ENCODE measurements at regions not wholly inside any gene's neighbourhood (a gene's known extent, or its start where the extent isn't known, plus 50 kb on each side); places are given as distances from the start of the nearest gene placed in this dataset.
"Not testable (repeated sequence)": the region's sequence is repeated elsewhere in the genome, so short reads cannot be mapped to it uniquely, and the experiment has no call there.

- TF ChIP-seq, protein P1, sequence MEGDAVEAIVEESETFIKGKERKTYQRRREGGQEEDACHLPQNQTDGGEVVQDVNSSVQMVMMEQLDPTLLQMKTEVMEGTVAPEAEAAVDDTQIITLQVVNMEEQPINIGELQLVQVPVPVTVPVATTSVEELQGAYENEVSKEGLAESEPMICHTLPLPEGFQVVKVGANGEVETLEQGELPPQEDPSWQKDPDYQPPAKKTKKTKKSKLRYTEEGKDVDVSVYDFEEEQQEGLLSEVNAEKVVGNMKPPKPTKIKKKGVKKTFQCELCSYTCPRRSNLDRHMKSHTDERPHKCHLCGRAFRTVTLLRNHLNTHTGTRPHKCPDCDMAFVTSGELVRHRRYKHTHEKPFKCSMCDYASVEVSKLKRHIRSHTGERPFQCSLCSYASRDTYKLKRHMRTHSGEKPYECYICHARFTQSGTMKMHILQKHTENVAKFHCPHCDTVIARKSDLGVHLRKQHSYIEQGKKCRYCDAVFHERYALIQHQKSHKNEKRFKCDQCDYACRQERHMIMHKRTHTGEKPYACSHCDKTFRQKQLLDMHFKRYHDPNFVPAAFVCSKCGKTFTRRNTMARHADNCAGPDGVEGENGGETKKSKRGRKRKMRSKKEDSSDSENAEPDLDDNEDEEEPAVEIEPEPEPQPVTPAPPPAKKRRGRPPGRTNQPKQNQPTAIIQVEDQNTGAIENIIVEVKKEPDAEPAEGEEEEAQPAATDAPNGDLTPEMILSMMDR (IDR thresholded peaks at IDR 0.05; ENCODE audit: low read depth, low read length) = no peak
- H3K27ac ChIP-seq = no peak overlapping the region
- H3K4me1 ChIP-seq (ENCODE audit: low read depth) = no peaks in the 10 kb centered on the region
- no peaks in the 10 kb centered on the region for H3K27me3 ChIP-seq
- no peaks in the 10 kb centered on the region for H3K9me3 ChIP-seq (ENCODE audit: low read depth)
- DNase-seq (ENCODE audit: low read depth in 1 of 2, low spot score in 1 of 2) = no peak
- no peak overlapping the region for H3K4me3 ChIP-seq
- H3K36me3 ChIP-seq = no peaks in the 10 kb centered on the region
Measured at GRCh38 chr4:84317513-84317912, 181.6 kb downstream of the NKX6-1 start.

- Histone ChIP-seq H3K4me1 (ENCODE audit: low read depth) (no peaks in the 10 kb centered on the region), H3K27me3 (no peaks in the 10 kb centered on the region), H3K9me3 (ENCODE audit: low read depth) (no peaks in the 10 kb centered on the region), H3K27ac (no peak overlapping the region), H3K36me3 (no peaks in the 10 kb centered on the region), H3K4me3 (no peak overlapping the region)
- DNase-seq (ENCODE audit: low read depth in 1 of 2, low spot score in 1 of 2) = no peak
- TF ChIP-seq, protein P1 (IDR thresholded peaks at IDR 0.05; ENCODE audit: low read depth, low read length) = no peak
Measured at GRCh38 chr4:84312426-84313012, 186.6 kb downstream of the NKX6-1 start.

DNA sequence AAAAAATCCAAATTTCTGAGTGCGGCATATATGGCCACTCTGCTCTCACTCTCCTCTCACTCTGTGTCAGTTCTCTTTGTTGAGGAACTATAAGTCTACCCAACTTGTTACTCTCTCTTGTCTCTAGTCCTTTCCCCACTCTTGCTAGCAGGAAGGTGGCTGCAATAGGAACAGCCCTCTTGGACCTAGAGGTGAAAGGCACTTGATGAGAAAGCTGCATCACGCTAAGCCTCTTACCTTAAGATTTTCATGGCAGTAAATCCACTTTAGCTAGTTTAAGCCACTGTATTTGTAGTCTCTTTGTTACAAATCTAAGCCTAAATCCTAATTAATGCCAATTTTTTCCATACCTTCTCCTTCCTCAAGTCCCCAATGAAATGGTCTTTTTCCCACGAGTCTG, 189.9 kb downstream of the NKX6-1 start:
- no peaks in the 10 kb centered on the region for H3K36me3 ChIP-seq
- H3K27me3 ChIP-seq = no peaks in the 10 kb centered on the region
- H3K4me3 ChIP-seq = no peak overlapping the region
- no peak overlapping the region for H3K27ac ChIP-seq
- TF ChIP-seq, protein P1 (IDR thresholded peaks at IDR 0.05; ENCODE audit: low read depth, low read length) = no peak
- H3K9me3 ChIP-seq (ENCODE audit: low read depth) = no peaks in the 10 kb centered on the region
- DNase-seq (ENCODE audit: low read depth in 1 of 2, low spot score in 1 of 2) = no peak
- no peaks in the 10 kb centered on the region for H3K4me1 ChIP-seq (ENCODE audit: low read depth)

- not testable (repeated sequence) for H3K4me3 ChIP-seq; H3K27me3 ChIP-seq; H3K36me3 ChIP-seq; H3K4me1 ChIP-seq (ENCODE audit: low read depth); H3K9me3 ChIP-seq (ENCODE audit: low read depth); DNase-seq (ENCODE audit: low read depth in 1 of 2, low spot score in 1 of 2); H3K27ac ChIP-seq
Measured at GRCh38 chr4:84298719-84299254, 200.3 kb downstream of the NKX6-1 start.

GRCh38 chr4:84298023-84298718, 200.9 kb downstream of the NKX6-1 start:
- H3K4me1 ChIP-seq (ENCODE audit: low read depth) = no peaks in the 10 kb centered on the region
- DNase-seq (ENCODE audit: low read depth in 1 of 2, low spot score in 1 of 2) = no peak
- no peak overlapping the region for H3K4me3 ChIP-seq
- H3K9me3 ChIP-seq (ENCODE audit: low read depth) = no peaks in the 10 kb centered on the region
- H3K27me3 ChIP-seq = no peaks in the 10 kb centered on the region
- no peak overlapping the region for H3K27ac ChIP-seq
- H3K36me3 ChIP-seq = no peaks in the 10 kb centered on the region
- TF ChIP-seq, protein P1 (IDR thresholded peaks at IDR 0.05; ENCODE audit: low read depth, low read length) = no peak

- H3K4me3 ChIP-seq = no peak overlapping the region
- no peaks in the 10 kb centered on the region for H3K36me3 ChIP-seq
- DNase-seq (ENCODE audit: low read depth in 1 of 2, low spot score in 1 of 2) = no peak
- TF ChIP-seq, protein P1 (IDR thresholded peaks at IDR 0.05; ENCODE audit: low read depth, low read length) = no peak
- no peaks in the 10 kb centered on the region for H3K9me3 ChIP-seq (ENCODE audit: low read depth)
- no peak overlapping the region for H3K27ac ChIP-seq
- H3K4me1 ChIP-seq (ENCODE audit: low read depth) = no peaks in the 10 kb centered on the region
- no peaks in the 10 kb centered on the region for H3K27me3 ChIP-seq
Measured at GRCh38 chr4:84291969-84292368, 207.1 kb downstream of the NKX6-1 start.
